ENCODE measurements at regions not wholly inside any gene's neighbourhood (a gene's known extent, or its start where the extent isn't known, plus 50 kb on each side); places are given as distances from the start of the nearest gene placed in this dataset.

DNA sequence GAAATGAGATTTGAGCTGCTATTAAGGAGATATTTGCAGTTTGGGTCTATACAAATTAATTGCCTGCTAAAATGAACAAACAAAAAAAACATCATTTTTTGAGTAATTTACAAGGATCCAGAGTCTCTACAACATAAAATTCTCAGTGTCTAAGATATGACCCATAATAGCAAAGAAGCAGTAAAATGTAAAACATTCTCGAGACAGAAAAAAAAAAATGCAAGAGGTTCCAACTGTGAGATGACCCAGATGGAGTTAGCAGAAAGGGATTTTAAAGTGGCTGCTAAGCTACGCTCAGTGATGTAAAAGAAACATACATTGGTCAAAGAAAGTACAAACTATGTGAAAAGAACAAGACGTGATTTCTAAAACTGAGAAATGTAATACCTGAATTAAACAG is 471.0 kb downstream of the SH2D4B start:
- no peak for FAIRE-seq
- DNase-seq (ENCODE audit: low spot score in 2 of 2) = no peak

DNA sequence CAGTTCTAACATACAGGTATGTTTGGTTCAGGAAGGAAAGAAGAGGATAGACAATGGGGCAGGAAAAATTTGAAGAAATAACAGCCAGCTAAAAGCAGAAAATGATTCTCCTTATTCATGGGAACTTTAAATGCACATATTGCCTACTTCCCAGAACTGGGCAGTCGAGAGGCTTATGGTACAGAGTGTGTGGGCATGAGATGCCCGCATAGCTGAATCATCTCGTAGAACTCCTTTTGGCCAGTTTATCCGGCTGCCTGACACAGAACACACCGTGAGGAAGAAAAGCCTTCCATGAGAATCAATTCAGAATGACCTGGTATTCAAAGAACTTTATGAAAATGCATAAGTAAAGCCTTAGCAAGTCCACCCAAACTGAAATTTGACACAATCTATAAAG is 471.6 kb downstream of the SH2D4B start:
- no peak for DNase-seq (ENCODE audit: low spot score in 2 of 2)
- no peak for FAIRE-seq

DNA sequence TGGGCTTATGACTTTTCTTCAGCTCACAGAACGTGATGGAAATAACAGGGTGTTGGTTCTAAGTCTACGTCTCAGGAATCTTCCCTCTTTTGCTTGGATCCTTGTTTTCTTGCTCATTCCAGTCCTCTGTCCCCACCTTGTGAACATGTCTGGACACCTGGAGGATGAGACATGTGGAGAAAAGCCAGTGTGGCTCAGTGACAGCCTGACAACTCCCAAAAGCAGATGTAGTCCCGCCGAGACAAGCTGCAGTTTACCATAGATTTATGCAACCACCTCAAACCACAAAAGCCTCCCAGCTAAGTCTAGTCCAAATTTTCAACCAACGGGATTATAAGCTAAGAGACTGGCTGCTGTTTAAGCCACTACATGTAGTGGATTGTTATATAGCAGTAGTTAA is 476.1 kb downstream of the SH2D4B start:
- no peak for DNase-seq (ENCODE audit: low spot score in 2 of 2)
- no peak for FAIRE-seq

DNA sequence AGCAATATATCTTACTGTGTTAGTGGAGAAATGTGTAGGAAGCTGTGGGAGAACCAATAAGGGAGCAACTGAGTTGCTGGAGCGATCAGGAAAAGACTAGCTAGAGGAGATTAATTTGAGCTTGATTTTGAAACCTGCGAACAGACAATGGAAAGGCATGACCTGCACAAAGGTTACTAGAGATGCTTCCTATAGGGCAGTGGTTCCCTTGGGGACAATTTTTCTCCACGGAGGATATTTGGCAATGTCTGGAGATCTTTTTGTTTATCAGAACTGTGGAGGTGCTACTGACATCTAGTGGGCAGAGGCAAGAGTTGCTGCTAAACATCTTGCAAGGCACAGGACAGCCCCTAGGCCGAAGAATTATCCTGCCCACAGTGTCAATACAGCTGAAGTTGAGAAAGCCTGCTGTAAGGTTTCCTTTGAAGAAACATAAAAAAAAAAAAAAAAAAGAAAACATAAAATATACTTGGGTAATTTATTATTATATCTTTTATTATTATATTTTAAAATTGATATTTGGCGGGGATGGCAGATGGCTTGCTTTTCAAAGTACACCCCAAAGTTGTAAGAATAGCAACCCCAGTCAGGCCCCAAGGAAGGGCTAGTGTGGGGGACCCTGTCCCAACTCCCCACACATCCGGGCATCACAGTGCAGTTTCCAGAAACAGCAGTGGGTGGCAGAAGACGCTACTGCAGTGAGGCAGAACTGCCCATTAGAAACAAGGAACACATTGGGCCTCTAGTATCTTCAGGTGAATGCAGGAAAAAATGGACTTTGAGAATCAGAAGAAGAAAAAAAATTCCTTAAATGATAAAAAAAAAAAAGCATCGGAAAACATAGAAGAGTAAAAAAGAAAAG is 481.6 kb downstream of the SH2D4B start:
- no peak for FAIRE-seq
- peak; percentile 3 to 12 for DNase-seq (ENCODE audit: low spot score in 2 of 2)

DNA sequence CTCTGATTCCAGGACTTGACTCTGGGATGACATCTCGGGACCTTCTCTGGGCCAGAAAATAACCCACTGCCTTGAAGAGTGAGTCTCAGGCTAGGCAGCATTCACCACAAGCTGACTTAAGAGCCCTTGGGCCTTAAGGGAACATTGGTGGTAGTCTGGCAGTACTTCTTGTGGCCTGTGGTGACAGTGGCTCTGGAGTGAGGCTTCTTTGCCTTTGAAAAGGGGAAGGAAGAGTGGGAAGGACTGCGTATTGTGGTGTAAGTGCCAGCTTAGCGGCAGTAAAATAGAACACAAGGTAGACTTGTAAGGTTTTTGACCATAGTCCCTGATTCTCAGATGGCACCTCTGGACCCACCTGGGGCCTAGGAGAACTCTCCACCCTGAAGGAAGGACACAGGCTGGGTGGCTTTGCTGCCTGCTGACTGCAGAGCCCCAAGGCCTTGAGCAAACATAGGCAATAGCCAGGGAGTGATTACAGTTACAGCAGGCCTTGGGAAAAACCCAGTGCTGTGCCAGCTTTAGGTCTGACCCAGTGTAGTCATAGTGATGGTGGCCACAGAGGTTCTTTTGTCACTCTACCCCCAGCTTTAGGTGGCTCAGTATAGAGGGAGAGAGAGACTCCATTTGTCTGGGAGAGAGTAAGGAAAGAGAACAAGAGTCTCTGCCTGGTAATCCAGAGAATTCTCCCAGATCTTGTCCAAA is 483.9 kb downstream of the SH2D4B start:
- no peak for FAIRE-seq
- no peak for DNase-seq (ENCODE audit: low spot score in 2 of 2)

DNA sequence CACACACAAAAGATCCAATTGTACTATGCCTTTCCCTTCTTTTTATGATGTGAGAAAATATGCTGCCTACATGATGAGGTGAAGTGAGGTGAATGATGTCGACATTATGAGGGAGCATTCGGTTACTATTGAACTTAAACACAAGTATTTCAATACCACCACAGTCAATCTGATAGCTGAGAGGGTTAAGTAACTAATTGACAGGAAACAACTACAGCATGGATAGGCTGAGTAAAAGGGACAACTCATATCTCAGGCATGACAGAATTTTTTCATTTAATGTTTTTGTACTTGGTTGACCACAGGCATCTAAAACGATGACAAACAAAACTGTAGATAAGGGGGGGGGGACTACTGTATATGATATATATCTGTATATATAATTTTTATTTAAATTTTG is 488.9 kb downstream of the SH2D4B start:
- FAIRE-seq (no peak), DNase-seq (ENCODE audit: low spot score in 2 of 2) (no peak)

DNA sequence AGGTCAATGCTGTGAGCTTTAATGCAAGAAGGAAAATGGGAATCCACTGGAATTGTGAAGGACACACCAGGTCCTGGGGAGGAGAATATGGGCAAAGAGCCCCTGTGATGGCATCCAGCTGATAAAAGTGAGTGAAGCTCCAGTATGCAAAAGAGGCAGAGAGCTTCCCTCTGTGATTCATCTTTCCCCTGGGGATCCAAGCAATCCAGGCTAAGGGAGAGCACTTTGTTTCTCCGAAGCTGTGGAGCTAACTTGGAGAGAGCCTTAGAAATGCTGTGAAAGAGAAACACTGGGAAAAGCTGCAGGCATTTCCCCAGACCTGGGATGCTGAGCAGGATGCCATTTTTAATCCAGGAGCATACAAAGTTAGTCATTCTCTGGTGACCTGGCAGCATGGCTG is 489.5 kb downstream of the SH2D4B start:
- no peak for FAIRE-seq

DNA sequence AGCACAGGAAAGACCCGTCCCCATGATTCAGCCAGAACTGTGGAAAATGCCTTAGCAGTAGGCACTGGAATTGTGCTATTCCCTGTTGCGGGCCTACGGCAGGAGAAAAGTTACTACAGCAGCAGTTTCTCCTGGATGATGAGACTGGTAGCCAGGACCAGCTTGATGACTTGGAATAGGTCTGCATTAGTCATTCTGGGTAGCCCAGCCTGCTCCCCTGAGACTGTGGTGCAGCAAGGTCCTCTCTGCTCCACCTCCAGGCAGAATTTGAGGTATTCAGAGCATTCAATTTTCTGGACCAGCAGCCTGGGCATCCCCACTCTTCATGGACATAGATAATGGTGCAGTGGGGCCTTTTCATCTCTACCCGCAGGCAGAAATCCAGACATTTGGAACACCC is 490.0 kb downstream of the SH2D4B start:
- DNase-seq (ENCODE audit: low spot score in 2 of 2) (no peak), FAIRE-seq (no peak)

More for the DNA sequence above, 489.5 kb downstream of the SH2D4B start:
- no peak for DNase-seq (ENCODE audit: low spot score in 2 of 2)

DNA sequence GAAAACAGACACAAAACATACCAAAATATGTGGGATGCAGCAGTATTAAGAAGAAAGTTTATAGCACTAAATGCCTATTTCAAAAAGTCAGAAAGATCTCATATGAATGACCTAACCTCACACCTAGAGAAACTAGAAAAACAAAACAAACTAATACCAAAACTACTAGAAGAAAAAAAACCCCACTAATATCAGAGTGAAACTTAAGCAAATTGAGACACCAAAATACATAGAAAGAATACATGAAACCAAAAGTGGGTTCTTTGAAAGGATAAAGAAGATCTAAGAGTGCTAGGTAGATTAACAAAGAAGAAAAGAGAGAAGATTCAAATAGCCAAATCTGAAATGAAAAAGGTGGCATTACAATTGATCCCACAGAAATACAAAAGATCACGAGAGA is 494.1 kb downstream of the SH2D4B start:
- no peak for DNase-seq (ENCODE audit: low spot score in 2 of 2)
- no peak for FAIRE-seq

DNA sequence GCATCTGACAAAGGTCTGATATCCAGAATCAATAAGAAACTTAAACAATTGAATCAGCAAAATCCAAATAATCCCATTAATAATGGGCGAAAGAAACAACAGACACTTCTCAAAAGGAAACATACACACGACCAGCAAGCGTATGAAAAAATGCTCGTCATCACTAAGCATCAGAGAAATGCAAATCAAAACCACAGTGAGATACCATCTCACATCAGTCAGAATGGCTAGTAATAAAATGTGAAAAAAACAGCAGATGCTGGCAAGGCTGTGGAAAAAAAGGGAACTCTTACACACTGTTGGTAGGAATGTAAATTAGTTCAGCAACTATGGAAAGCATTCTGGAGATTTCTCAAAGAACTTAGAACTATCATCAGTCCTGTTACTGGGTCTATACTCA is 496.7 kb downstream of the SH2D4B start:
- no peak for FAIRE-seq

DNA sequence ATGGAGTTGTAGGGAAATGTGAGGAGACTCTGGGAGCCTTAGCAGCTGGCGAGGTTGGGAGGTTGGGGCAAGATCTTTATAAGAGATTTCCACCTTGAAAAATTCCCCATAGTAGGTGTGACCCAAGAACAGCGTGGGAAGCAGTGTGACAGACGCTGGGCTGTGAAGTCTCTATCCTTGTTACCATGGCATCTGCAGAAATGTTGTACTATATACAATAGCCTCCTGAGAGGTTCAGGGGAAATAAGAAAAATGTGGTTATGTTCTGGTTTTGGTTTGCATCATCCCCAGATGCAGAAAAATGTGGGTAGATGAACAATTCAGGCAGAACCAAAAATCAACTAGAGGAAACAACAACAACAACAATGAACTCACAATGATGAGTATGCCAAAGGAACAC is 498.6 kb downstream of the SH2D4B start:
- DNase-seq (ENCODE audit: low spot score in 2 of 2) (no peak), FAIRE-seq (no peak)

More for the DNA sequence above, 496.7 kb downstream of the SH2D4B start:
- no peak for DNase-seq (ENCODE audit: low spot score in 2 of 2)

DNA sequence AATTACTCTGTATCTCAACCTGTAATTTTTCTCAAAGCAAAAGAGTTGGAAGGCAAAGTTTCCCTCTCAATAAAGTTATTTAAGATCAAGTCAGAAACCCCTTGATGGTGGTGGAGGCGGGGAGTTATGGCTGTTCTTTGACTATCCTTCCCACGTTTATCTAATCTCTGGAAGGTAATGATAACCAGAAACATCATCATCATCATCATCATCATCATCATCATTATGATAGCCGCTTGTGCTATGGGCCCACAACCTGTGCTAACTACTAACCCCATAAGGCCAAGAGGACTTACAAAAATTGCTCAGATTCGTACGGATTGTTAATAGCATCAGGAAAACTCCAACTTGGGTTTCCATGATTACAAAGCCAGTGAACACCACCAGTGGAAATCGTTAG is 502.3 kb downstream of the SH2D4B start:
- FAIRE-seq = no peak

DNA sequence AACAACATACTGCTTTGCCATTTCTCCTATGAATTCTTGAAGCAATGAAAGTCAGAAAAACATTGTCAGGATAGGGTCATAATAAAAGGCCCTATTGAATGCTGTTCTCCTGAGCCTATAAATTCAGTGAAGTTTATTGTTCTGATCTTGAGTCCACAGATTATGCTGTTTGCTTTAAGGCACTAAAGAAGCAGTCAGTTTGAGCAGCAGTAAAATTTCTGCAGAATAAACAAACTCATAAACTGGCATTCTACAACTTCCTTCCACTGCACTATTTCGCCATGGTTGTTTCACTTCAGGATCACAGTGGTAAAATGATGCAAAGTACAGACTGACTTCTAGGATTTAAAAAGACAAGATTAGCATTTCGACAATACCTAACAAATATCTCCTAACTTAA is 503.2 kb downstream of the SH2D4B start:
- no peak for FAIRE-seq
- DNase-seq (ENCODE audit: low spot score in 2 of 2) = no peak

More for the DNA sequence above, 502.3 kb downstream of the SH2D4B start:
- no peak for DNase-seq (ENCODE audit: low spot score in 2 of 2)

DNA sequence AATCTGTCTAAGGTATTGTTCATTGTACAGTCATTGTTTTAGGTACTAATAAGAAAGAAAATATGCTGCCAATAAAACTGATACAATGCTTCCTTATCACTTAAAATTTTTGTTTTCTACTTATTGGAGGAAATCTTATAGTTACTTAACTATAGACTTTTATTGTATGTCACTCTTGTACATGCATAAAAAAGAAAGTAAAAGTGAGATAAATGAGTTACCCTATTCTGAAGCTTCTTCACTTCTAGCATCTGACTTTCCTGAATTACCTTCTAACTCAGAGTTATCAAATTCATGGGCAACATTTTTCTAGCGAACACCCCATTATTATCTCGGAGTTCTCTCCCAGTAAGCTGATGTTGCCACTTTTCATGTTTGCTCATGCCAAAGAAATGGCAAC is 504.9 kb downstream of the SH2D4B start:
- no peak for DNase-seq (ENCODE audit: low spot score in 2 of 2)
- FAIRE-seq = no peak

DNA sequence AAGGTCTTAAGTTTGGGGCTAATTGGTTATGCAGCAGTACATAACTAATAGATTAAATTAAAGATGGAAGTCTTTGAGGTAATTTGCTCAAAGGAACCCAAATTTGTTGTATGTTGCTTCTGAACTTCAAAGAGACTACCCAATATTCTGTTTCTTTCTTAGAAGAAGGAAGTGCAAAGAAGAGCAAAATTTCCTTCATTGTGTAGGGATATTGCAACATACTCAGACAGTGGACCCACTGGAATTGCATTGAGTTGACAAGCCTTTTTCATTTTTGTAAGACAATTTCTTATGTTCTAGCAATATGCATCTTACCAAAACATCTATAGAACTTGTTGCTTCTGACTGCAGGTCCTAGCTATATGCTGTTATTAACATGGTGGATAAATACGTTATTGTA is 527.8 kb downstream of the SH2D4B start:
- DNase-seq (ENCODE audit: low spot score in 2 of 2) (no peak), FAIRE-seq (no peak)

DNA sequence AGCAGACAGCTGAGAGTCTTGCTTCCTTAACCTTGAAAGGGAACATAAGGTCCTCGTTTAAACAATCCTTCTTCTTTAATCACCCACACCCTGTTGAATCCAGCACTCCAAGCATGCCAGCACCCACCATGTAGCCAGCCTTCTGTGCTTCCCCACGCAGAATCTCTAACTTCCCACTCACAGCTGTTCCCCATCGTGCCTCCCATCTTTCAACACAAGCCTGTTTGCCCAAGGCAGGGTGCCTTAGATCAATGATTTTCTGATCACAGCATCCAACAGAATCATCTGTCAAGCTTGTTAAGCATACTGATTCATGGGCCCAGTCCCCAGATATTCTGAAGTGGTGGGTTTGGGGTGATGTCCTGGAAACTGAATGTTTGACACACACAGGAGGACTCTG is 530.8 kb downstream of the SH2D4B start:
- FAIRE-seq = no peak
- DNase-seq (ENCODE audit: low spot score in 2 of 2) = no peak

DNA sequence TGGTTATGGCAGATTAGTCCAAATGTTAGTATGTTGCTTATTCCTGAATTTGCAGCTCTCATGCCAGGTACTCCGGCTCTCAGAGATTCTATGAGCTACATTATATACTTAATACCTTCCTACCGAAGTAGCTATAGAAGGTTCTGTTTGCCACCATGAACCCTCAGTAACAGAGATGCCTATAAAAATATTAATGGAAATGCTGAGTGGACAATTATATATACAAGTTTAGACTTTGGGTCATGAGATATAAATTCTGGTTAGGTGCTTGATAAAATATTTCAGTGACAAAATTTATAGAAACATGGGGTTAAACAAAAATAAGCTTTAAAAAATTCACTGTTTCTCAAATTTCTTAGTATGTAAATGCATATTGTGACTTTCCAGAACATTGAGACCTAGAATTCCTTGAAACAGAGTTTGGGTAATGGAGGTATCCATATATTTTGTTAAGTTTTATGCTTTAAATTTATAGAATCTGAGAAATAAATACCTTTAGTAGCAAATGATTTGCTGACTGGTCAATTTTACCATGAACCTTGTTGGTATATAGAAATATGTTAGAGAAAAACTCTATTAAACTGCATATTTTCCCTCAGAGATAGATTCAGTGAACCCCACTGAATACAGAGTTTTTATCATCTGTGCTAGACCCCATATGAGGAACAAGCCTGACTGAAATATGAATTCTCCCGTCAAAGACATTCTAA is 533.5 kb downstream of the SH2D4B start:
- no peak for DNase-seq (ENCODE audit: low spot score in 2 of 2)
- FAIRE-seq = no peak

DNA sequence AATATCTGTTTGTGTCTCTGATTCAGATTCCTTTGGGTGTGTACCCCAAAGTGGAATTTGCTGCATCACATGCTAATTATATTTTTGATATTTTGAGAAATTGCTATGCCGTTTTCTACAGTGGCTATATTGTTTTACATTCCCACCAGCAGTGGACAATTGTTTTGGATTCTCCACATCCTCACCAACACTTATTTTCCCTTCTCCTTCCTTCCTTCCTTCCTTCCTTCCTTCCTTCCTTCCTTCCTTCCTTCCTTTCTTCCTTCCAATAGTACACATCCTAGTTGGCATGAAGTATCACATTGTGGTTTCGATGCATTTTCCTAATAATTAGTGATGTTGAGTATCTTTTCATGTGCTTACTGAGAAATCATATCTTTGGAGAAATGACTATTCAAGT is 535.5 kb downstream of the SH2D4B start:
- FAIRE-seq (no peak), DNase-seq (ENCODE audit: low spot score in 2 of 2) (no peak)

DNA sequence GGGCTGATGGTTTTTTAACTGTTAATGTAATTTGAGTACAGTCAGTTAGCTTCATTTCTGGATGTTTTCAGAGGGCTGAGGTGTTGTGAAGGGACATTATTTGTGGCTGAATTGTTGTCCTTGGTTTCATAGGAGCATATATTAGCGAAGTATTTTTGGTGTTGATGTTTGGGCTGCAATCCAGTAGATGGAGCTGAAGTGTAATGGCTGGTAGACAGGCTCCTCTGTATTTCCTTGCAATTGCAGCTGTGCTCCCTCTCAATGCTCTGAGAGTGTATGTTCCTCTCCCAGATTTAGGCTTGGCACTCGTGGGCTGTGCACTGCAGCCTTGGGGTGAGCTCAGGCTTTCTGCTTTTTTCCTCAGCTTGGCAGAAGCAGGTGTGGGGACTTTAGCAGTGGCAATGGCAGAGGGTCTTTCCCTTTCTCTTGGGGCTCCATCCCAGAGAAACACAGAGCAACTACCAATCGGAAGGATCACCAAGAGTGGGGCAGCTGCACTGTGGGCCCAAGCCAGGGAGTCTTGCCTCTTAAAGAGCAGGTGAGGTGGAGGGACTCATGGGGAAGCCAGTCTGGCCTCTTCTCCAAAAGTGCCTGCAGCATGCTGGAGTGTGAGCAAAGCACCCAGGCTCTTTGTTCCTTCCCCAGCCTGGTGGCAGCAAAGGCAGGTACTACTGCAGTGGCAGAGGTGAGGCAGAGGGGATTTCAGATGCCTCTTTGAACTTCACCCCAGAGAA is 544.4 kb downstream of the SH2D4B start:
- FAIRE-seq (no peak), DNase-seq (ENCODE audit: low spot score in 2 of 2) (no peak)

DNA sequence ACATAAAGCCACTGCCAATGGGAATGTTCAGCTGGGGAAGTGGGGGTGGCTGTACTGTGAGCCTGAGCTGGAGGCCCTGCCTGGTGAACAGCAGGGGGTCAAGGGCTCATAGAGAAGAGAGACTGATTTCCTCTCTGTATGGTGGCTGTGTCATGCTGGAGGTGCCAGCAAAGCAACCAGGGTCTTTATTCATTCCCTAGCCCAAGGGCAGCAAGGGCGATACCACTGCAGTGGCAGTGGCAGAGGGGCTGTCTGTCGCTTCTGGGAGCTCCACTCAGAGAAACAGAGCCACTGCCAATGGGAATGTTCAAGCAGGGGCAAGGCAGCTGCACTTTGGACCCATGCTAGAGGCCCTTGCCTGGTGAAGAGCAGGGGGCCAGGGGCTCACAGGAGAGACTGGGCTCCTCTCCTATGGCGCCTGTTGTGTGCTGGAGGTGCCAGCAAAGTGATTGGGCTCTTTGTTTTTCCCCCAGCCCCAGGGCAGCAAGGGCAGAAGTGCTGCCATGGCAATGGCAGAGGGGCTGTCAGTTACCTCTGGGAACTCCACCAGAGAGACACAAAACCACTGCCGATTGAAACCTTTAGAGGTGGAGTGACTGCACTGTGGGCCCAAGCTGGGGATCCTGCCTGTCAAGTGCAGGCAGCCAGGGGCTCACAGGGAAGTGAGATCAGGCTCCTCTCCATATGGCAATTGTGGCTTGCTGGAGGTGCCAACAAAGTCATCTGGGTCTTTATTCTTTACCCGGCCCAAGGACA is 545.1 kb downstream of the SH2D4B start:
- DNase-seq (ENCODE audit: low spot score in 2 of 2) (no peak), FAIRE-seq (no peak)
